ENCODE measurements at regions not wholly inside any gene's neighbourhood (a gene's known extent, or its start where the extent isn't known, plus 50 kb on each side); places are given as distances from the start of the nearest gene placed in this dataset.

DNA sequence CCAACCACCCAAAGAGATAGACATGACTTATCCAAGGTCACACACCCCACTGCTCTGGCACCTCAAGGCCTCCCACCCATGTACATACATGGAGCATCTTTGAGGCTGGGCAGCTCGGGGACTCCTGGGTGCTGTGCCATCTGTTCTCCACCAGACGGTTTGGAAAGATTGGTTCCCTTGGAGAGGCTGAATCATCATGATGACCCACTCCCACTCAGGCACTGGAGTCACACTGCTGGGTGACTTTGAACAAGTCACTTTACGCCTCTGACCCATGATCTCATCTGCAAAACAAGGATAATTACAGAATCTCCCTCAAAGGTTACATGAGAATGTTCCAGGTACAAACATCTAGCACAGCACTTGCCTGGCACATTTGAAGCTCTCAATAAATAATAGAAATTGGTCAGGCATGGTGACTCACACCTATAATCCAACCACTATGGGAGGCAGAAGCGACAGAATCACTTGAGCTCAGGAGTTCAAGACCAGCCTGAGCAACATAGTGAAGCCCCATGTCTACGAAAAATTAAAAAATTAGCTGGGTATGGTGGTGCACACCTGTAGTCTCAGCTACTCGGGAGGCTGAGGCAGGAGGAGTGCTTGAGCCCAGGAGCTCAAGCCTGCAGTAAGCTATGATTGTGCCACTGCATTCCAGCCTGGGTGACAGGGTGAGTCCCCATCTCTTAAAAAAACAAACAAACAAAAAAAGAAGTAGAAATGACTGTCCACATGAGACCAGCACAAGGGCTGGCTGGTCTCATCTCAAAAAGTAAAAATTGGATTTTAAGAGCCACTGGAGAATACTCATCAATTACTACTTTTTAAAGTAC lies 74.9 kb downstream of the RRAGC start:
- TF ChIP-seq, protein P1, sequence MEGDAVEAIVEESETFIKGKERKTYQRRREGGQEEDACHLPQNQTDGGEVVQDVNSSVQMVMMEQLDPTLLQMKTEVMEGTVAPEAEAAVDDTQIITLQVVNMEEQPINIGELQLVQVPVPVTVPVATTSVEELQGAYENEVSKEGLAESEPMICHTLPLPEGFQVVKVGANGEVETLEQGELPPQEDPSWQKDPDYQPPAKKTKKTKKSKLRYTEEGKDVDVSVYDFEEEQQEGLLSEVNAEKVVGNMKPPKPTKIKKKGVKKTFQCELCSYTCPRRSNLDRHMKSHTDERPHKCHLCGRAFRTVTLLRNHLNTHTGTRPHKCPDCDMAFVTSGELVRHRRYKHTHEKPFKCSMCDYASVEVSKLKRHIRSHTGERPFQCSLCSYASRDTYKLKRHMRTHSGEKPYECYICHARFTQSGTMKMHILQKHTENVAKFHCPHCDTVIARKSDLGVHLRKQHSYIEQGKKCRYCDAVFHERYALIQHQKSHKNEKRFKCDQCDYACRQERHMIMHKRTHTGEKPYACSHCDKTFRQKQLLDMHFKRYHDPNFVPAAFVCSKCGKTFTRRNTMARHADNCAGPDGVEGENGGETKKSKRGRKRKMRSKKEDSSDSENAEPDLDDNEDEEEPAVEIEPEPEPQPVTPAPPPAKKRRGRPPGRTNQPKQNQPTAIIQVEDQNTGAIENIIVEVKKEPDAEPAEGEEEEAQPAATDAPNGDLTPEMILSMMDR (IDR thresholded peaks at IDR 0.05) = no peak
- no peak for TF ChIP-seq POLR2A (IDR thresholded peaks at IDR 0.05)
